H1 (cell line): ENCODE measurements at regions not wholly inside any gene's neighbourhood (a gene's known extent, or its start where the extent isn't known, plus 50 kb on each side); places are given as distances from the start of the nearest gene placed in this dataset.

Experiments used
- CTCF ChIA-PET: fragments of 300-600 bp; sonication (Branson Sonifier 250); formaldehyde crosslinking; loops from one replicate; lab custom pipeline; 2021; ENCODE audit not compliant: partially characterized antibody; lab: Charles Lee
- POLR2A ChIA-PET: fragments of 300-600 bp; sonication (Branson Sonifier 250); formaldehyde crosslinking; loops from one replicate; lab custom pipeline; 2021; ENCODE audit warnings: inconsistent platforms; ENCODE audit not compliant: partially characterized antibody; lab: Charles Lee
- DNase-seq, 2 experiments: peaks; one replicate each; pipeline versions ENCODE4 v3.0.0 to v3.0.0-alpha.2; 2010 to 2022; ENCODE audit warnings: low spot score in 2 of 2, low read depth in 1 of 2, mixed read lengths in 1 of 2
- FAIRE-seq: peaks from 2 replicates; lab custom pipeline; 2011; peaks lifted over from hg19 to GRCh38; lab: Jason Lieb, UNC
- H2AFZ ChIP-seq: 2 replicates; pipeline ENCODE4 v1.8.1; 2012; ENCODE audit warnings: low read length, inconsistent platforms
- H2AK5ac ChIP-seq: 2 replicates; pipeline ENCODE4 v1.6.1; 2013; ENCODE audit warnings: low read depth, low read length
- H2BK120ac ChIP-seq: replicated peaks from 2 replicates; pipeline ENCODE3; 2013; ENCODE audit warnings: low read depth, low read length, inconsistent platforms
- H2BK12ac ChIP-seq: 2 replicates; pipeline ENCODE4 v1.6.1; 2013; ENCODE audit warnings: low read depth, low read length
- H2BK15ac ChIP-seq: 2 replicates; pipeline ENCODE4 v1.6.1; 2013; ENCODE audit warnings: low read length
- H2BK20ac ChIP-seq: 2 replicates; pipeline ENCODE4 v1.6.1; 2013; ENCODE audit warnings: low read length
- H2BK5ac ChIP-seq: 2 replicates; pipeline ENCODE4 v1.6.1; 2013; ENCODE audit warnings: low read depth, low read length
- H3K14ac ChIP-seq: 2 replicates; pipeline ENCODE4 v1.6.1; 2013; ENCODE audit warnings: inconsistent platforms; ENCODE audit not compliant: insufficient read length
- H3K18ac ChIP-seq: 2 replicates; pipeline ENCODE4 v1.6.1; 2013; ENCODE audit warnings: low read length; ENCODE audit errors: extremely low read depth
- H3K23ac ChIP-seq: 2 replicates; pipeline ENCODE4 v1.6.1; 2013; ENCODE audit warnings: inconsistent platforms; ENCODE audit not compliant: insufficient read length
- H3K23me2 ChIP-seq: 2 replicates; pipeline ENCODE4 v1.6.1; 2013; ENCODE audit warnings: low read depth, low read length
- H3K27ac ChIP-seq: 2 replicates; pipeline ENCODE4 v1.6.1; 2011; ENCODE audit warnings: low read depth, low read length, inconsistent platforms
- H3K27me3 ChIP-seq, 4 experiments: replicated peaks in 1 of 4; 1 replicate in 1 of 4; 2 replicates in 3 of 4; pipeline versions ENCODE4 v1.6.1 to v1.8.1; 2011 to 2013; ENCODE audit warnings: low read length in 3 of 4, mild to moderate bottlenecking in 3 of 4, inconsistent platforms in 2 of 4, mixed read lengths in 2 of 4, moderate library complexity in 1 of 4; ENCODE audit not compliant: control insufficient read depth in 3 of 4, insufficient read depth in 3 of 4; ENCODE audit errors: extremely low read depth in 1 of 4
- H3K36me3 ChIP-seq, 4 experiments: 2 replicates each; pipeline versions ENCODE4 v1.6.1 to v1.8.1; 2011 to 2013; ENCODE audit warnings: mild to moderate bottlenecking in 4 of 4, low read length in 3 of 4, moderate library complexity in 2 of 4, control low read depth in 1 of 4, inconsistent platforms in 1 of 4; ENCODE audit not compliant: insufficient read depth in 4 of 4, control insufficient read depth in 2 of 4
- H3K4ac ChIP-seq: replicated peaks from 2 replicates; pipeline ENCODE3; 2013; ENCODE audit warnings: low read length, low read depth, mixed read lengths, inconsistent platforms; ENCODE audit not compliant: insufficient read length
- H3K4me1 ChIP-seq, 4 experiments: replicated peaks in 1 of 4; 1 replicate in 1 of 4; 2 replicates in 3 of 4; pipeline versions ENCODE4 v1.6.1 to v1.8.1; 2011 to 2013; ENCODE audit warnings: low read length in 3 of 4, inconsistent platforms in 2 of 4, mixed read lengths in 1 of 4; ENCODE audit not compliant: insufficient read depth in 4 of 4, control insufficient read depth in 3 of 4
- H3K4me2 ChIP-seq, 2 experiments: 2 replicates each; pipeline versions ENCODE4 v1.6.1 to v1.8.1; 2011 to 2013; ENCODE audit warnings: low read depth in 2 of 2, low read length in 2 of 2, control low read depth in 1 of 2, inconsistent platforms in 1 of 2, mild to moderate bottlenecking in 1 of 2; ENCODE audit not compliant: insufficient read depth in 1 of 2
- H3K4me3 ChIP-seq, 4 experiments: fragments of 200-600, 300-600 bp in 1 of 4; sonication (generic), shearing (Covaris generic), sonication (Bioruptor Twin) in 1 of 4; 2 replicates each; pipeline versions ENCODE4 v1.5.1 to v1.8.1; 2011 to 2016; ENCODE audit warnings: low read length in 4 of 4, low read depth in 3 of 4, control low read depth in 2 of 4, inconsistent platforms in 2 of 4, mild to moderate bottlenecking in 2 of 4, mixed read lengths in 1 of 4, moderate library complexity in 1 of 4; ENCODE audit not compliant: insufficient read depth in 2 of 4; ENCODE audit errors: extremely low read depth in 1 of 4
- H3K56ac ChIP-seq: replicated peaks from 2 replicates; pipeline ENCODE3; 2013; ENCODE audit warnings: low read depth, mild to moderate bottlenecking, mixed read lengths, low read length, inconsistent platforms; ENCODE audit not compliant: insufficient read length
- H3K79me1 ChIP-seq: 2 replicates; pipeline ENCODE4 v1.6.1; 2013; ENCODE audit warnings: low read depth, low read length, control low read depth
- H3K79me2 ChIP-seq, 2 experiments: 2 replicates each; pipeline versions ENCODE4 v1.6.1 to v1.8.1; 2012 to 2013; ENCODE audit warnings: low read length in 2 of 2, mild to moderate bottlenecking in 2 of 2, inconsistent platforms in 1 of 2; ENCODE audit not compliant: insufficient read depth in 2 of 2, control insufficient read depth in 1 of 2
- H3K9ac ChIP-seq, 4 experiments: replicated peaks in 1 of 4; 1 replicate in 1 of 4; 2 replicates in 3 of 4; pipeline versions ENCODE4 v1.6.1 to v1.8.1; 2011 to 2013; ENCODE audit warnings: low read depth in 3 of 4, low read length in 3 of 4, control low read depth in 2 of 4, mild to moderate bottlenecking in 2 of 4, moderate library complexity in 2 of 4, inconsistent platforms in 1 of 4; ENCODE audit errors: extremely low read depth in 1 of 4
- H3K9me3 ChIP-seq, 2 experiments: 2 replicates each; pipeline versions ENCODE4 v1.6.1 to v1.8.1; 2012 to 2013; ENCODE audit warnings: mild to moderate bottlenecking in 2 of 2, moderate library complexity in 2 of 2, control low read depth in 1 of 2, inconsistent platforms in 1 of 2, low read depth in 1 of 2, low read length in 1 of 2, mixed read lengths in 1 of 2; ENCODE audit not compliant: insufficient read depth in 2 of 2
- H4K20me1 ChIP-seq, 2 experiments: replicated peaks in 1 of 2; 2 replicates each; pipeline versions ENCODE3 to v1.8.1; 2011 to 2013; ENCODE audit warnings: inconsistent platforms in 2 of 2, low read length in 2 of 2, mild to moderate bottlenecking in 1 of 2; ENCODE audit not compliant: insufficient read depth in 2 of 2, control insufficient read depth in 1 of 2
- H4K5ac ChIP-seq: 2 replicates; pipeline ENCODE4 v1.6.1; 2013; ENCODE audit warnings: low read length, low read depth, mixed read lengths, inconsistent platforms; ENCODE audit not compliant: insufficient read length
- H4K8ac ChIP-seq: 2 replicates; pipeline ENCODE4 v1.8.0; 2013; ENCODE audit warnings: mild to moderate bottlenecking, moderate library complexity, low read length, inconsistent platforms; ENCODE audit not compliant: insufficient read depth; ENCODE audit errors: extremely low read depth
- H4K91ac ChIP-seq: replicated peaks from 2 replicates; pipeline ENCODE3; 2013; ENCODE audit warnings: low read length, mixed read lengths, inconsistent platforms; ENCODE audit not compliant: insufficient read length
- ATF2 ChIP-seq: IDR thresholded peaks from 2 replicates; pipeline ENCODE4 v1.6.1; 2012; ENCODE audit warnings: low read length, inconsistent platforms
- EGR1 ChIP-seq: IDR thresholded peaks from 2 replicates; pipeline ENCODE4 v1.6.1; 2011; ENCODE audit warnings: low read depth, low read length, borderline replicate concordance
- EP300 ChIP-seq, 2 experiments: IDR thresholded peaks; 1 replicate in 1 of 2; 2 replicates in 1 of 2; pipeline ENCODE4 v1.6.1; 2011 to 2012; ENCODE audit warnings: low read depth in 2 of 2, low read length in 2 of 2, mild to moderate bottlenecking in 2 of 2, borderline replicate concordance in 1 of 2, inconsistent platforms in 1 of 2, moderate library complexity in 1 of 2
- MAX ChIP-seq: IDR thresholded peaks from 2 replicates; pipeline ENCODE4 v1.6.1; 2012; ENCODE audit warnings: inconsistent platforms
- POLR2A ChIP-seq, 2 experiments: IDR thresholded peaks; 1 replicate in 1 of 2; 2 replicates in 1 of 2; pipeline ENCODE4 v1.6.1; 2011; ENCODE audit warnings: low read depth in 2 of 2, low read length in 2 of 2, mild to moderate bottlenecking in 2 of 2; ENCODE audit errors: control extremely low read depth in 1 of 2
- RNF2 ChIP-seq: fragments of 200-900, 300-1000 bp; sonication (generic); IDR thresholded peaks from 2 replicates; pipeline ENCODE4 v1.7.1; 2016; ENCODE audit warnings: borderline replicate concordance, low read depth, mild to moderate bottlenecking, antibody characterized with exemption, low read length; ENCODE audit not compliant: poor library complexity, severe bottlenecking; ENCODE audit errors: missing control alignments
- RXRA ChIP-seq: IDR thresholded peaks from 2 replicates; pipeline ENCODE4 v1.6.1; 2011; ENCODE audit warnings: low read depth, mild to moderate bottlenecking, low read length, moderate library complexity; ENCODE audit not compliant: insufficient read depth
- SIX5 ChIP-seq: IDR thresholded peaks from 2 replicates; pipeline ENCODE4 v1.6.1; 2011; ENCODE audit warnings: mild to moderate bottlenecking, low read depth, low read length
- SP2 ChIP-seq: IDR thresholded peaks from 2 replicates; pipeline ENCODE4 v1.6.1; 2012; ENCODE audit warnings: mild to moderate bottlenecking, low read length, inconsistent platforms
- TCF12 ChIP-seq: IDR thresholded peaks from 2 replicates; pipeline ENCODE4 v1.6.1; 2011; ENCODE audit warnings: low read depth, mild to moderate bottlenecking, low read length
- WGBS, 2 experiments: shearing (Covaris generic) in 1 of 2; methylation state at CpG; one replicate each; pipeline versions ENCODE4 v1.1.6 to v1.1.7; 2013 to 2015; ENCODE audit warnings: low lambda C conversion rate in 2 of 2, mixed read lengths in 2 of 2, inconsistent platforms in 1 of 2, low coverage in 1 of 2, missing lambda C conversion rate in 1 of 2; ENCODE audit not compliant: insufficient replicate concordance in 2 of 2, insufficient coverage in 1 of 2, insufficient read length in 1 of 2; ENCODE audit errors: extremely low coverage in 1 of 2, missing lambda C conversion rate in 1 of 2; 5-methylcytosine and 5-hydroxymethylcytosine counted together

GRCh38 chr6:44670146-44670545 is 282.6 kb downstream of the CDC5L start:
- no peaks in the 10 kb centered on the region for H3K79me1 ChIP-seq
- no peak overlapping the region for H3K56ac ChIP-seq
- no peaks in the 10 kb centered on the region; a peak in 1 of 7 replicates for H3K27me3 ChIP-seq
- no peak overlapping the region for H2AFZ ChIP-seq
- H3K23ac ChIP-seq = no peak overlapping the region
- H2BK15ac ChIP-seq = no peak overlapping the region; the same call in 1 of the 2 replicates
- no peak overlapping the region for H2AK5ac ChIP-seq
- H3K27ac ChIP-seq = no peak overlapping the region
- no peak overlapping the region for H3K14ac ChIP-seq
- H3K79me2 ChIP-seq = no peaks in the 10 kb centered on the region
- H4K8ac ChIP-seq = no peak overlapping the region
- H3K4me1 ChIP-seq = peaks cover 0 to 24% (median 15%) of the 10 kb centered on the region in 4 experiments; a peak in 6 of 7 replicates
- no peaks in the 10 kb centered on the region for H3K9me3 ChIP-seq
- no peak overlapping the region for H3K4ac ChIP-seq
- H4K5ac ChIP-seq = no peak overlapping the region
- H3K4me3 ChIP-seq = no peak overlapping the region
- no peak for FAIRE-seq
- ChIA-PET CTCF (interaction anchor here (1.0 to 2.8 kb wide), 3 partner anchors 8 to 39 kb away, joined by 3 to 17 read pairs (median 6); no protein-coding TSS in a partner anchor), POLR2A (no interaction called here)
- H3K4me2 ChIP-seq = no peak overlapping the region
- 88% methylated on average over 3 of the region's 3 CpGs; no CpG with 5 or more reads in 1 of the 2 experiments for WGBS, 2 experiments
- no peak overlapping the region for H3K9ac ChIP-seq
- no peaks in the 10 kb centered on the region for H4K20me1 ChIP-seq
- H3K23me2 ChIP-seq = no peaks in the 10 kb centered on the region
- TF ChIP-seq POLR2A (IDR thresholded peaks at IDR 0.05; ENCODE audit: control extremely low read depth in 1 of 2, low read depth in 2 of 2, low read length in 2 of 2) = no peak
- TF ChIP-seq SIX5 = no peak
- TF ChIP-seq ATF2 = no peak
- TF ChIP-seq EP300 (IDR thresholded peaks at IDR 0.05; ENCODE audit: borderline replicate concordance in 1 of 2, low read depth in 2 of 2, low read length in 2 of 2) = no peak
- no peak for TF ChIP-seq TCF12
- no peak for TF ChIP-seq EGR1
- no peak for TF ChIP-seq MAX
- TF ChIP-seq RXRA = no peak
- TF ChIP-seq RNF2 = no peak
- no peak for TF ChIP-seq SP2
- peak overlapping the region; percentile 31; the same call in 1 of the 2 replicates for H2BK12ac ChIP-seq
- DNase-seq = no peak
- H2BK20ac ChIP-seq = peak overlapping the region; percentile 91
- H3K36me3 ChIP-seq = no peaks in the 10 kb centered on the region
- H2BK120ac ChIP-seq = no peak overlapping the region
- H2BK5ac ChIP-seq = no peak overlapping the region
- H4K91ac ChIP-seq = no peak overlapping the region
- H3K18ac ChIP-seq = no peak overlapping the region; the same call in 1 of the 2 replicates
